Activated CD8-positive, alpha-beta T cell treated with anti-CD3 and anti-CD28 coated beads for 36 hours (primary cell): ENCODE measurements at regions not wholly inside any gene's neighbourhood (a gene's known extent, or its start where the extent isn't known, plus 50 kb on each side); places are given as distances from the start of the nearest gene placed in this dataset.

Source experiments
- ATAC-seq: fragments of 200-7000 bp; cut with Tn5 transposase; one replicate; pipeline ENCODE4 v1.10.0; 2021; ENCODE audit warnings: mild to moderate bottlenecking, moderate library complexity
- CTCF ChIA-PET: fragments of 350-600 bp; sonication (Branson Sonifier 250); formaldehyde crosslinking; loops from one replicate; lab custom pipeline; 2021; ENCODE audit warnings: antibody characterized with exemption; lab: Charles Lee
- POLR2A ChIA-PET: fragments of 350-600 bp; sonication (Branson Sonifier 250); formaldehyde crosslinking; loops from one replicate; lab custom pipeline; 2021; ENCODE audit warnings: antibody characterized with exemption; lab: Charles Lee
- DNase-seq: peaks from one replicate; pipeline ENCODE4 v3.0.0-alpha.2; 2020
- H3K27ac Mint-ChIP-seq: one replicate; pipeline ENCODE4 v1.8.0; 2021; ENCODE audit warnings: mild to moderate bottlenecking, mixed read lengths
- H3K27me3 Mint-ChIP-seq: one replicate; pipeline ENCODE4 v1.8.0; 2021; ENCODE audit warnings: mixed read lengths
- H3K36me3 Mint-ChIP-seq: one replicate; pipeline ENCODE4 v1.8.0; 2021; ENCODE audit warnings: low read depth, mixed read lengths
- H3K4me1 Mint-ChIP-seq: one replicate; pipeline ENCODE4 v1.8.0; 2021; ENCODE audit warnings: low read depth, mixed read lengths
- H3K4me3 Mint-ChIP-seq: one replicate; pipeline ENCODE4 v1.8.0; 2021; ENCODE audit warnings: mild to moderate bottlenecking, moderate library complexity, mixed read lengths
- H3K9me3 Mint-ChIP-seq: one replicate; pipeline ENCODE4 v1.8.0; 2021; ENCODE audit warnings: mixed read lengths
- CTCF ChIP-seq: fragments of 200-600 bp; IDR thresholded peaks from one replicate; pipeline ENCODE4 v1.8.0; 2022; ENCODE audit warnings: antibody characterized with exemption, mild to moderate bottlenecking
- intact Hi-C: fragments of 100-400 bp; cut with micrococcal nuclease; formaldehyde crosslinking; loops from one replicate; pipeline ENCODE4 v1.10.0; 2022

- TF ChIP-seq CTCF = no peak
- Mint-ChIP-seq H3K4me3 (no peak overlapping the region), H3K27ac (no peak overlapping the region), H3K36me3 (no peaks in the 10 kb centered on the region), H3K4me1 (peaks cover 2% of the 10 kb centered on the region), H3K9me3 (no peaks in the 10 kb centered on the region), H3K27me3 (peaks cover 4% of the 10 kb centered on the region)
- POLR2A ChIA-PET = interaction anchor here (0.7 kb wide), 1 partner anchor 1128 kb away, joined by 3 read pairs; no protein-coding TSS in a partner anchor
- intact Hi-C loops = no loop called here
- no peak for DNase-seq
- CTCF ChIA-PET = interaction anchor here (3.4 kb wide), 1 partner anchor 20 kb away, joined by 11 read pairs; no protein-coding TSS in a partner anchor
- no peak for ATAC-seq
Measured at GRCh38 chr6:44675449-44675848, 287.9 kb downstream of the CDC5L start.

- Mint-ChIP-seq H3K9me3 (no peaks in the 10 kb centered on the region), H3K27me3 (peaks cover 4% of the 10 kb centered on the region), H3K27ac (no peak overlapping the region), H3K4me1 (peaks cover 2% of the 10 kb centered on the region), H3K4me3 (no peak overlapping the region), H3K36me3 (no peaks in the 10 kb centered on the region)
- intact Hi-C loops = no loop called here
- CTCF ChIA-PET = interaction anchor here (3.4 kb wide), 1 partner anchor 21 kb away, joined by 11 read pairs; no protein-coding TSS in a partner anchor
- no peak for TF ChIP-seq CTCF
- DNase-seq (no peak), ATAC-seq (no peak)
- POLR2A ChIA-PET = interaction anchor here (0.7 kb wide), 1 partner anchor 1127 kb away, joined by 3 read pairs; no protein-coding TSS in a partner anchor
Measured at GRCh38 chr6:44676246-44676790, 288.8 kb downstream of the CDC5L start.

GRCh38 chr6:44676826-44677433 is 289.4 kb downstream of the CDC5L start:
- no peak for TF ChIP-seq CTCF
- DNase-seq (no peak), ATAC-seq (no peak)
- Mint-ChIP-seq H3K27me3 (peaks cover 4% of the 10 kb centered on the region), H3K4me3 (no peak overlapping the region), H3K27ac (no peak overlapping the region), H3K9me3 (no peaks in the 10 kb centered on the region), H3K36me3 (no peaks in the 10 kb centered on the region), H3K4me1 (peaks cover 2% of the 10 kb centered on the region)
- ChIA-PET CTCF (interaction anchor here (3.4 kb wide), 1 partner anchor 21 kb away, joined by 11 read pairs; no protein-coding TSS in a partner anchor), POLR2A (interaction anchor here (0.6 kb wide), 1 partner anchor 1110 kb away, joined by 3 read pairs; no protein-coding TSS in a partner anchor)
- intact Hi-C loops = no loop called here

- Mint-ChIP-seq H3K4me3 (no peak overlapping the region), H3K27ac (no peak overlapping the region), H3K27me3 (peaks cover 2% of the 10 kb centered on the region), H3K4me1 (peaks cover 2% of the 10 kb centered on the region), H3K36me3 (no peaks in the 10 kb centered on the region), H3K9me3 (no peaks in the 10 kb centered on the region)
- DNase-seq (no peak), ATAC-seq (no peak)
- no peak for TF ChIP-seq CTCF
- intact Hi-C loops = no loop called here
- ChIA-PET POLR2A (interaction anchor here (1.0 kb wide), 1 partner anchor 11 kb away, joined by 3 read pairs; no protein-coding TSS in a partner anchor), CTCF (interaction anchor here (1.7 kb wide), 1 partner anchor 22 kb away, joined by 5 read pairs; no protein-coding TSS in a partner anchor)
Measured at GRCh38 chr6:44678252-44678935, 290.9 kb downstream of the CDC5L start.
